HG02588 (cell line): ENCODE measurements at regions not wholly inside any gene's neighbourhood (a gene's known extent, or its start where the extent isn't known, plus 50 kb on each side); places are given as distances from the start of the nearest gene placed in this dataset.

Experiments
- ATAC-seq: cut with Tn5 transposase; IDR thresholded peaks from one replicate; pipeline ENCODE4 v1.9.1; 2021; ENCODE audit warnings: mild to moderate bottlenecking, moderate library complexity; ENCODE audit not compliant: unreplicated experiment

GRCh38 chr1:234886081-234886984 is 242.3 kb downstream of the TOMM20 start:
- no peak for ATAC-seq

- ATAC-seq, result no peak
Measured at GRCh38 chr1:234885601-234886000, 243.0 kb downstream of the TOMM20 start.

- ATAC-seq, result no peak
Measured at GRCh38 chr1:234884701-234885100, 243.9 kb downstream of the TOMM20 start.

GRCh38 chr1:234884006-234884405 is 244.6 kb downstream of the TOMM20 start:
- no peak for ATAC-seq

GRCh38 chr1:234882898-234883297 is 245.7 kb downstream of the TOMM20 start:
- no peak for ATAC-seq

- ATAC-seq, result peak; percentile 77
Measured at GRCh38 chr1:234881893-234882771, 246.5 kb downstream of the TOMM20 start.

- no peak for ATAC-seq
Measured at GRCh38 chr1:234879147-234880080, 249.2 kb downstream of the TOMM20 start.

GRCh38 chr1:234878288-234878687 is 250.3 kb downstream of the TOMM20 start:
- no peak for ATAC-seq

GRCh38 chr1:234877761-234878160 is 250.9 kb downstream of the TOMM20 start:
- no peak for ATAC-seq

- no peak for ATAC-seq
Measured at GRCh38 chr1:234875953-234876855, 252.4 kb downstream of the TOMM20 start.

GRCh38 chr1:234875328-234875952 is 253.2 kb downstream of the TOMM20 start:
- no peak for ATAC-seq

- ATAC-seq, result no peak
Measured at GRCh38 chr1:234874291-234875288, 254.0 kb downstream of the TOMM20 start.

- ATAC-seq, result no peak
Measured at GRCh38 chr1:234871710-234872271, 256.8 kb downstream of the TOMM20 start.

GRCh38 chr1:234871039-234871709 is 257.5 kb downstream of the TOMM20 start:
- ATAC-seq, result no peak

- no peak for ATAC-seq
Measured at GRCh38 chr1:234870020-234870981, 258.3 kb downstream of the TOMM20 start.
